ENCODE measurements at regions not wholly inside any gene's neighbourhood (a gene's known extent, or its start where the extent isn't known, plus 50 kb on each side); places are given as distances from the start of the nearest gene placed in this dataset.

DNA sequence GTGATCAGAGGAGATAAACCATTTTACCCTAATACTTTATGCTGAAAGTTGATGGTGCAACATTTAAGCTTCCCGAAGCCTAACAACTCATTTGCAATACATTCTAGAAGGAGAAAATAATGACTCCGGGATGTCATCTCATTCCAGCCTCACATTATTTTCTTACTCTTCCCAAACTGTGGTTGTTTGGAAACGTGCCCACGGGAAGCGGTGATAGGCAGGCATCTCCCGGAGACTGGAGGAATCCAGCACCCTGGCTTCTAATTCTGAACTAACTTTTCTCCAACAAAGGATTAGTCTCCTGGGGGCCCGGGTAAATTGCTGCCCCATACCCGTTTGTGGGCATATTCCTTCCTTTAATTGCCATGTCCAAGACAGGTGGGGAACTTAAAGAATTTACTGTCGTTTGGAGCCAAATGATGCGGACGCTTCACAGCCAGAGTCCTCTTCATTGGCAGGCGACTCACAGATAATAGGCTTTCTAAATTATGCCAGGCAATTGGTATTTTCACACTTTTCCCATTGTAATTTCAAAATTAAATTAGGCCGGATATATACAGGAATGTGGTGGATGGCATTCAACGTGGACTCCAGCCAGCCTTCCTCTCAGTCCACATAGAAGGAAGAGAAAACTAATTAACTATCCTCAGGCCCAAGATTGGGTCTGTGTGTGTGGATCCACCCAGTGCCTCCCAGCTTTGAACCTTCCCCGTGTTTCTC is 278.1 kb downstream of the AJAP1 start:
- no peak for DNase-seq

DNA sequence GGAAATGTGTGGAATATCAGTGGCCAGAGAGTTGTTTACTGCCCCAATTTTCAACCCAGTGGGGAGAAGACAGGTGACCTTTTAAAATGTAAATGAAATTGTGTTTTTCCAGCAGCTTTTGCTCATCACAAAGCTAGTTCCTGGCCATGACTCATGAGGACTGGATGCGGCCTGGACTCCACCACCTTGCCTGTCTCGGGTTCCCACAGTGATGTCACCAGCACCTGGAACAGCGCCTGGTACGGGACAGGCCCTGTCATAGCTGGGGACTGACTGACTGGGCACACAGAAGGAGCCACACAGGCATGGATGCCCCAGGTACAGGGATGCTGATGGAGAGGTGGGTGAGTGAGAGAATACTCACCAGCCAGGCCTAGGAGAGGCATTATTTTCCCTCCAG is 277.1 kb downstream of the AJAP1 start:
- DNase-seq: no peak

DNA sequence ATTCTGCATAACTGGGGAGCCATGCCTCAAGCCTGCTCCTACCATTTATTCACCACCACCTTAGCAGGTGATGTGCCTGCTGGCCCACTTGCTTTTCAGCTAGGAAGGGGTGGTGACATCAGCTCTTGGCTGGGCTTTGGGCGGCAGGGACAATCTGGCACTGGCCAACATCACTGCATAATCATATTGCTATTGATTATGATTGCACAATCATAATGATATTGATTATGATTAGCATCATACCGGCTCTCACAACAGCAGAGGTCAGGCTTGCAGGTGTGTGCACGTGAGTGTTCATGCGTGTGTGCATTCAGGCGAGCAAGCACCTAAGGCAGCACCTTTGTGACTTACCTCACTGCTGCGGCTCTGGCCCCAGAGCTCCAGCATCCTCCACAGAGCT is 273.8 kb downstream of the AJAP1 start:
- DNase-seq: no peak

DNA sequence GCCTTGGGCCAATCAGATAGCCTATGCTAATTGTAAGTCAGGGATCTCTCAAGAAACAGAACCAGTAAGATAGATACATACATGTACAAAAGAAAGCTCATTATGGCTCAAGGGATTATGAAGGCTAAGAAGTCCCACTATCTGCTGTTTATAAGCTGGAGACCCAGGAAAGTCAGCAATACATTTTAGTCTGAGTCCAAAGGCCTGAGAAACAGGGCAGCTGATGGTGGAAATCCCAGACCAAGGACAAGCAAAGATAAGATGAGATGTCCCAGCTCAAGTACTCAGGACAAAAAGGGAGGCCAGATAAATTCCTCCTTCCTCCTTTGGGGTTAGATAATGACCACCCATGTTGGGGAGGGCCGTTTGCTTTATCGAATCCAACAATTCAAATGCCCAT is 269.9 kb downstream of the AJAP1 start:
- no peak for DNase-seq

DNA sequence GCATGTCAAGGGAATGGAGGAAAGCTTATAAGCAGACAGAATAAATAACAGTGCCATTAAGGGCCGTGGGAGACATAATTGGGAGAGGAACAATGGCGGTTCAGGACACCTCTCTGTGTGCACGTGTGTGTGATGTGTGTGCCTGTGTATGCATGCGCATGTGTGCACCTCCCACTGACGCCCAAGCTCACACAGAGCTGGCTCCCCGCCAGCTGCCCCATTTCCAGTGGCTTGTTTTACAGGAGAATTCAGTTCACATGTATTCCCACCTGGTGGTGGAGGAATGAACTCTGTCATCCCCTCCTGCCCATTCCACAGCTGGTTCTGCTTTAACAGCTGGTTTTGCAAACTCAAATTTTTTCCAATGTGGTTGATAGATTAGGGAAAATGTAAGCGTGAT is 262.2 kb downstream of the AJAP1 start:
- no peak for DNase-seq

DNA sequence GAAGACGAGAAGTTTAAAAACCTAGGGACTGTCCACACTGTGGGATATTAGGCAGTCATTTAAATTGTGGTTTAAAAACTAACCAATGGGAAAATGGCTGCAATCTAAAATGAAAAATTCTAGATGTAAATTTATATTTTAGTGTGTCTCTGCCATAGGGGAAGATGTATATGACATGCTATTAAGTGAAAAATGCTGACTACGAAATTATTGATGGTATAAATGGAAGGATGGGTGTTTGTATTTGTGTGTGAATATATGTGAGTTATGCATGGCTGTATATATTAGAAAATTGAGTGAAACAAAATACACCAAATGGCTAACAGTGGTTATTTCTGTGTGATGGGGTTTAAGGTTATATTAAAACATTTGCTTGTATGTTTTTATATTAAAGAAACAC is 260.7 kb downstream of the AJAP1 start:
- DNase-seq: no peak

DNA sequence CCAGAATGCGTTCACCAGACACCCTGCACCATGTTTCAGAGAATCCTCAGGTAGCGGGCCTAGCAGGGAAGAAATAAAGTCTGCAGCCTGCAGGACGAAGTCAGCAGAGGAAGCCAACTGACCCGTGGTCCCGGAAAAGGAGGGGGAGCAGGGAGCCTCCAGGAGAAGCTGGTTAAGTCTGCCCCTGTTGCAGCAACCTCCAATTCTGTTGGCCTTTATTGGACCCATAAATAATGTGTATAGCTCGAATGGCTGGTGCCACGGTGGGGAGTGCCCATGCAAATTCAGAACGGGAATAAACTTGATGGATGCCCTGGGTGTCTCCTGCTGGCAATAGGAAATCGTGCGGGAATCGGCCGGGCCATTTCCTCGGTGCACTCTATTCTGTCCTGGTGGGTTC is 254.1 kb downstream of the AJAP1 start:
- no peak for DNase-seq

DNA sequence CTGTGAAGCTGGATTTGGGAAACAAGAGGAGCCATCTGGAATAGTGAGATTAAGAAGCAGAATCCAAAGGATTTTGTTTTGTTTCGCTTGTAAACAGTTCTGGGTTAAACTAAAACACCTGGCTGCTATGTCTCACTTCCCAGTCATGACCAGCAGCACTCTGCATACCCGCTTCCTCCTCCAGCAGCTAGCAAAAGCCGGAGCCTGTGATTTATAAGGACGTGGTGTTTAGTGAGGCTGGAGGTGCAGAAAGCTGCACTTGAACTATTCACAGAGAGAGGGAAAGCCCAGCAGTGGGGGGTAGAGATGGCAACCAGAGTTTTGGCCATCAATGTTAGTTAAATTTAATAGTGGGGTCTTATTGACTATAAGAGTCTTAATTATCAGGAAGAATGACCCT is 240.2 kb downstream of the AJAP1 start:
- no peak for DNase-seq

DNA sequence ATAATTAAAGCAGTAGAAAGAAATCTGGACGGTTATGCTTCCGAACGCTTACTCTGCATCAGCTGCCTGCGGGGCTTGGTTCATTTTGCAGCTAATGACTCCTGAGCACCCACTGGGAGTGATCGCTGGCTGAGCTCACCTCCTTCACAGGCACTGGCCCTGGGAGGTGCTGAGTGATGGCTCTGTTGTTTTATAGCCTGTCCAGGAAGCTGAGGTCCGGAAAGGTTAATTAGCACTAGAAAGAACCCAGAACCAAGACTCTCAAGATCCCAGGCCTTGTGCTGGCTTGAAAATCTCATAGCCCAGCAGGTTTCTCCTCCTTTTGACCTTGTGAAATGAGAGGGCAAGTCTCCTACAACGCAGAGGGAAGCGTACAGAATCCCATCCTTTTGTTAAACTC is 226.2 kb downstream of the AJAP1 start:
- peak; percentile 33 for DNase-seq

DNA sequence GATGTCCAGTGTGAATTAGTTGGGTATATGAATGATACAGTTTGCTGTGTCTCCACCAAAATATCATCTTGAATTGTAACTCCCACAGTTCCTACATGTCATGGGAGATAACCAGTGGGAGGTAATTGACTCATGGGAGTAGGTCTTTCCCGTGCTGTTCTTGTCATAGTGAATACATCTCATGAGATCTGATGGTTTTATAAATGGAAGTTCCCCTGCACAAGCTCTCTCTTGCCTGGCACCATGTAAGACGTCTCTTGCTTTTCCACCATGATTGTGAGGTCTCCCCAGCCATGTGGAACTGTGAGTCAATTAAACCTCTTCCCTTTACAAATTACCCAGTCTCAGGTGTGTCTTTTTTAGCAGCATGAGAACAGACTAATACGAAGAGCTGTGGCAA is 223.0 kb downstream of the AJAP1 start:
- no peak for DNase-seq

DNA sequence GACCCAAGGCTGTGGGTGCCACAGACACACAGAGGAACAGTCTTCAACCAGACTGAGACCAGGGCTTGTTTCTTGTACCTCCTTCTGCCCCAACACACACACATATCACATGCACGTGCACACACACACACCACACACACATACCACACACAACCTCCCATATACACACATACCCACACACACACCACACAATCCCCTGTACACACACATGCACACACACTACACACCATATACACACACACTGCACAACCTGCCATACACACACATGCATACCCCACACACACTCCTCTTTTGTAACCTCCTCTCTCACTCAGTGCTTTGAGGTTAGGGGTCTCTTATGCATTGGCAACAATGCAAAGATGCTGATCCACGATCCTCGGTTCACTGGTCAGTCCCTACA is 217.0 kb downstream of the AJAP1 start:
- no peak for DNase-seq

DNA sequence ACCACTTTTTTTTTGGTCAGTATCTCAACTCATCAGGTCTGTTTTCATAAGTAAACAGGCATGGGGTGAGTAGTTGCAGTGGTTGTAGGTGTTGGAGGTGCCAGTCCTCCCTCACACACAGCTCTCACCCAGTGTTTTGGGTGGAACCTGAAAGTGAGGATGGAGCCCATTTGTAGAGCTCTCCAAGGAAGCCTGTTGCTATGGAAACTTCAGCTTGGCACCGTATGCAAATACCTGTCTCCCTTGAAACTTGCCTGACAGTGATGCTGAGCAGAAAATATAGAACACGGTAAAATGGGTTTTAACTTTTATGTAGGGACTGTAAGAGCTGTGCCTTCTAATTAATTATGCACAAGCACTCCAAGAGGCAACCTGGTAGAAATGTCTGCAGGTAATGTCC is 214.1 kb downstream of the AJAP1 start:
- DNase-seq: no peak

DNA sequence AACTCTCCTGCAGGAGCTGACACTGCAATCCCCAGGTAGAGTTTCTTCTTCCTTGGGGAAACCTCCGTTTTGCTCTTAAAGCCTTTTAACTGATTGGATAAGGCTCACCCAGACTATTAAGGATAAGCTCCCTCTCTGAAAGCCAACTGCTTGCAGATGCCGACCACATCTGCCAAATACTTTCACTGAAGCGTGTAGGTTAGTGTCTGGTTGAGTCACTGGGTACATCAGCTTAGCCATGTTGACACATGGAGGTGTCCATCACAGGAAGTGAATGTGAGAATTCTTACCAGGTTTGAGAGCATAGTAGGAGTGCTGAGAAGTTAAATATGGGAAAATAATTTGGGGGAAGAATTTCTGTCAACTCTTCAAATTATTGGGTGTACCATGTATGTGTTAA is 202.0 kb downstream of the AJAP1 start:
- no peak for DNase-seq

DNA sequence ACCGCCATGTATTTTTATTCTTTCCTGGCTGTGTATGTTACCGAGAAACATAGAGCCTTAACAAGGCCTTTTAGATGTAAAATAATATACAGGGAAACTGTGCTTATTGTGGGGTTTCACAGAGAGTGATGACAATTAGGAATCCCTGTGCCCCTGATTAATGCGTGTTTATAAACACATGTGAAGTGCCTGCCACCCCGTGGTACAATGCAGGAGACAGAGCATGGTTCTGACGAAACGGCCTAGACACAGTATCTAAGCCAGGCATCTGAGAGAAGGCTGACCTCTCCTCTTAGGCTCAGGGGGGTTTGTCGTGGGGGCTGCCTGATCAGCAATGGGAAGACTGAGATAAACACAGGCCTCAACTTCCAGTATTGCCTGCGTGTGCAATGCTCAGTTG is 200.0 kb downstream of the AJAP1 start:
- no peak for DNase-seq

DNA sequence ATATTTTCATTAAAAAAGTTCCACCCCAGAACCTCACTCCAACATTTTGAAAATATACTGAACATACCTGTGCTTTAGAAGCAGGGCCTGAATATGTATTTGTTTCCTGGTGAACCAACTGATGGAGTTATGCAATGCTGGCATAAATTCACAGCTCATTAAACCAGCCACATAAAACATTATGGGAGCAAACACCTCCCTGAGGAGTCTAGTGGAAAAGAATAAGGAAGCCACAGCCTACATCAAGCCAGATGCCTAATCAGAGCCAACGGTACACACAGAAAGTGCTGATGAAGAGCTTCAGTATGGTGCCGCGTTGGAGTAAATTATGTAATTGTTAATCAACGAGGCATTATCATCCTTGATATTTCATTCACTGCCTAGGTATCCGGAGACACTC is 199.5 kb downstream of the AJAP1 start:
- no peak for DNase-seq

DNA sequence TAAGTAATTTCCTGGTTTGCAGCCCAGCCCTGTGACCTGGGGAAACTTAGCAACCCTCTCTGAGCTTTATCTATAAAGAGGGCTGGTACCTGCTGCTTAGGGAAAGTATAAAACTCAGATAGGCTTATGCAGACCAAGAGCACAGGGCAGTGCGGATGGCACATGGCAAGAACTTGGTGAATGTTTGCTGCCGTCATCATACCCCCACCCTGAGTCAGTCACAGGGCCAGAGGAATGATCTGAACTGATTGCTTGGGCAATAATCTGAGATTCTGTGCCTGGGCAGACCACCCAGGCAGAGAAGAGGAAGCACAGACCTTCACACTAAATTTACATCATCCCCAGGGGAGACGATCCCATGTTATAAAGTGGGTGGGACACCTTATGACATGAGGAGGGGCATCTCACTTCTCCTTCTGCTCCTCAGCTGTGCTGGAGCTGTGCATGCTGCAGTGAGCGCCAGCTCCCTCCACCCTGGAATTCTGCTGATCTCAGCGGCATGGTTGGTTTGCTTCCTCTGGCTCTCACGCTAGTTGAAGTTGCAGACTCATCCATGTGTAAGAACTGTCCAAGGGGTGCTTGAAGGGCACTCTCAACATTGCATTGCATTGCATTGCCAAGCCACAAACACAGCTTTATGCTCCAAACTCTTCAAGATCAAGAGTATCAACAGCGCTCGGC is 197.1 kb downstream of the AJAP1 start:
- DNase-seq: peak; percentile 53

DNA sequence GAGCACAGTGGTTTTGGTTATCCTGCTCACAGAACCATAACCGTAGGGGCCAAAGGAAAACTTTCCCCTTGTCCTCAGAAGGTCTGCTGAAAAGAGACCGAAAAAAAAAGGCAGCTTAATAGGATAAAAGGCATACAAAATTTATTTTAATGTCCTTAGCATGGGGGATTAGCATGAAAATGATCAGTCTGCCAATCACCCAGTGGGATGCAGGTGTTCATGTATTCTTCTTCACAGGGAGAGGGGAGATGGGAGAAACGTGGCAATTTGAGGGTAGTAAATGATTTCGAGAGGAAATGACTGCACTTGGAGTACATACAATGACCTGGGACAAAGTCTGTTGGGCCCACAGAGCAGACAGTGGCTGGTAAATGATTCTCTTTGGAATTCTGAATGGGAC is 194.0 kb downstream of the AJAP1 start:
- no peak for DNase-seq

DNA sequence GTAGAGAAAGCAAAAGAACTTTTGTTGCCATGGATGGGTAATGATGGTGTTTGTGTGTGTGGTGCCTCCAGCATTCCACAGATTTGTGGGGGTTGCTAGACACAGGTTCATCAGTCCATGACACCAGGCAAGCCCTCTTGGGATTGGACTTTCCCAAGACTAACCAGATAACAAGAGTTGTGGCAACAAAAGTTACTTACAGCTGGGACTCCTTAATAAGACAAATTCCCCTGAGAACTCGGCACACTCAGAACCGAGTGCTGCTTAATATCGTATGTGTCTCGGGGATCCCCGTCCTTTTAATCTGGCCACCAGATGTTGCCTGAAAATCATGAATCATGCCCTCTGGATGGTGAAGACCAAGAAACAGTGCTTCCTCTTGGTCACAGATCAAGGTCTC is 193.3 kb downstream of the AJAP1 start:
- no peak for DNase-seq
